Central memory CD4-positive, alpha-beta T cell (primary cell): ENCODE measurements at regions not wholly inside any gene's neighbourhood (a gene's known extent, or its start where the extent isn't known, plus 50 kb on each side); places are given as distances from the start of the nearest gene placed in this dataset.
A peak's percentile ranks its signal among the peaks of the same experiment; 100 is the strongest.
"Not testable (repeated sequence)": the region's sequence is repeated elsewhere in the genome, so short reads cannot be mapped to it uniquely, and the experiment has no call there.

Experiments used
- DNase-seq: peaks from one replicate; pipeline ENCODE4 v3.0.0; 2022

DNA sequence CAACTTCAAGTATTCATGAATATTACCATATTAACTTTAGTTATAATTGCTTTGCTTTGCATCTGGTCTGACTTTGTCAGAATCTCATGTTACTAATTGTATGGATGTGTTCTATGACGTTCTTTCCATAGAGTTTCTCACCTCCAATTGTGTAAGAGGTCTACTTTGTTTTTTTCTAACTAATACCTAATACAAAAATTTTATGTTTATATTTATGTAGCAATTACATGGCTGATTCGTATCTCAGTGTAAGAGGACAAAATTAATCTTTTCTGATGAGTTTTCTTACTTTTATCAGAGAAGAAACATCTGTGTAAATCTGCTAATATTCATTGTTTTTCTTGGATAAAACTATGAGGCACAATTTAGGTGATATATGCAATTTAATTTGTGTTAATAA lies 224.8 kb upstream of the B3GALT2 start:
- no peak for DNase-seq

DNA sequence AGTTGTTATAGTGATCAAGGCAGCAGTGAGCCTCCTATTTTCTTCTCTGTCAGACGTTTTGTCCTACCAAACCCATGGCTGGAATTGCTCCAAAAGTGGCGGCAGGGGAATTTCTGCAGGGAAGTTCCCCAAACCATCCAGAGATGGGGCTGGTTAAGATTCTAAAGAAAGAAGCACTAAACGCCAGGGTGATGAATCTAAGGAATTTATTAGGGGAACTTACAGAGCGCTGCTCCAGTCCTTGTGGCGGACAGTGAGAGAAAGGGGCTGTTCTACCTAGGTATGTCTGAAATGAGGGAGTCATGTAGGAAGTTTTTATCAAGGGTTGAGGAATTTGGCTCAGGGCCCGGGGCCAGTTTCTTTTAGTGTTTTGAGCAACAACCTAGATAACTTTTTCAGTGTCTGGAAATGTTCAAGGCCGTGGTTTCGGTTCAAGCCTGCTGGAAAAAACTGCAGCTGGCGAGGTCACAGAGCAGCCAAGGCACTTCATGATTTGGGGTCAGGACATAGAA lies 222.4 kb upstream of the B3GALT2 start:
- DNase-seq, result peak; percentile 14

DNA sequence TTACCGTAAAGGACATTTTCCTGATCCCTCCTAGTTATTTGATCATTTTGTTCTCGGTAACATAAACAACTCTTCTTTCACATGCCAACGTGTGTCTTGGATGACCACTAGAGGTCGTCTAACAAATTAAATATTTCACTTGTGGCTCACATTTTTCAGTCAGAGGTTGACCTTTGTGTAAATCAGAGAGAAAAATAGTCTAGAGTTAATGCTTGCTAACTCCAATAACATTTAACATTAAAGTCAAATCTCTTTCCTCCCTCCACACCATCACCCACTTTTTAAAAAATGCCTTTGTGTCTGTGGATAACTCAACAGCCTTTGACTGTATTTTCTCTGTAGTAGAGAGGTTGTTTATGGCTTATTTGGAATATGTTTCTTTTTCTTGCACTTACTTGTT lies 220.5 kb upstream of the B3GALT2 start:
- DNase-seq, result peak; percentile 50

- DNase-seq, result no peak
Measured at GRCh38 chr1:193404236-193404635, 217.8 kb upstream of the B3GALT2 start.

GRCh38 chr1:193402977-193403376 lies 216.6 kb upstream of the B3GALT2 start:
- DNase-seq, result no peak

DNA sequence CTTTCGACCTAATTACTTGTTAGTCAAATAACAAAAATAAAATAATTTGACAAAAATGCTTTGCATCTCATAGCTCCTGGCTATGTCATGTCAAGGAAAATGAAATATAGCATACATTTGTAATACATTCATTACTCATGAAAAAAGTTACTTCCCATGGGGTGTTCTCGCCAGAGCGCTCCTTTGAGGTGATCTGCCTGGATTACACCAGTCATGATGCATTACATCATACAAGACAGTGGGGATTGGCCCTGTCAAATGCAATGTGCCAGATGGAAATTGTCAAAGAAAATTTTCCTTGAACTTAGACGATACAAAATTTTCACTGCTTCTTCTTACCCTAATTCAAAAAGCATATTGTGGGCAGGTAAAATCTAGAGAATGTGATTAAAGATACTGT lies 215.6 kb upstream of the B3GALT2 start:
- DNase-seq, result no peak

- DNase-seq, result no peak
Measured at GRCh38 chr1:193394336-193394735, 207.9 kb upstream of the B3GALT2 start.

DNA sequence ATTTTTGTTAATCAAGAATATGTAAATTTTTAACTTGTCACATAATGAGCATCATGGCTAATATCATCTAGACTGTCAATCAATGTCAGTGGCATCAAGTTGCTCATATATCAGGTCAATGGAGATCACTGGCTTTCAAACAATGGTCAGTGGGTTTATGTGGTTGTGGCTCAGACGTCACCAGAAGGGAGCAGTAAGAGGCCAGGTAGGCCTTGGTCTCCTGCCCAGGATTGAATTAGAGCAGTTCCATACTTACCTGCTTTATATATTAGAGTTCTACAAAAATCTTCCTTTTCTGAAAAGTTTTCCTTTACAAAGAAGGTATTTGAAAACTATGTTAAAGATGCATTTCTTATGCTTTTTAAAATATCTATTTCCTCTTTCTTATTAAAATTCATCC lies 206.3 kb upstream of the B3GALT2 start:
- DNase-seq, result no peak

- DNase-seq, result no peak
Measured at GRCh38 chr1:193388683-193389082, 202.3 kb upstream of the B3GALT2 start.

GRCh38 chr1:193388165-193388564 lies 201.8 kb upstream of the B3GALT2 start:
- DNase-seq, result no peak

DNA sequence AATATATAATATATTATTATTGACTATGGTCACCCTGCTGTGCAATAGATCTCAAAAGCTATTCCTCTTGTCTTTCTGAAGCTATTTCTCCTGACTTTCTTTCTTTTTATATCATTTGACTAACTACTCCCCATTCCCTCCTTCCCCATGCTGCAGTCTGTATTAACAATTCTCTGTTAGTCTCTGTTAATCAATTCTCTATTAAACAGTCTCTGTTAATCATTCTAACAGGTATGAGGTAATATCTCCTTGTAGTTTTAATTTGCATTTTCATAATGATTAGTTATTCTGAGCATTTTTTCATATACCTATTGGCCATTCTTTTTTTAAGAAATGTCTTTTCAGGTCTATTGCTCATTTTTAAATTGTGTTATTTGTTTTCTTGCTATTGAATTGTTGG lies 201.0 kb upstream of the B3GALT2 start:
- DNase-seq, result no peak

GRCh38 chr1:193378451-193378850 lies 192.0 kb upstream of the B3GALT2 start:
- not testable (repeated sequence) for DNase-seq

- no peak for DNase-seq
Measured at GRCh38 chr1:193377472-193377871, 191.1 kb upstream of the B3GALT2 start.

DNA sequence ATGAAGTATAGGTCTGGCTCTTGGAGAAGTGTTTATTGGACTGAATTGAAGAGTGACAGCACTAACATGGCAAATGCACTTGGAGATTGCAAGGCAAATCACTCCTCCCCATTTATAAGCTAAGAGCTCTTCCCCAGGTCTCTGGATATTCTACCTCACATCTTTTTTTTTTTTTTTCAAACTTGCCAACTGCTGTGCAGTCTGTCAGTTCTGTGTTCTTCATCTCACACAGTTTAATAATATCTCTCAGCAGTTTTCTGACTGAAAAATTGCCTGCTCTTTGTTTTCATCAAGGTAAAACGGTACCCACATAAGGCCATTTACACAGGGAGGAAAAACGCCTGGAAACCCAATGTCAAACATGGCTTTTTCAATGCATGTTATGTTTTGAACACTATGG lies 186.1 kb upstream of the B3GALT2 start:
- DNase-seq, result no peak

DNA sequence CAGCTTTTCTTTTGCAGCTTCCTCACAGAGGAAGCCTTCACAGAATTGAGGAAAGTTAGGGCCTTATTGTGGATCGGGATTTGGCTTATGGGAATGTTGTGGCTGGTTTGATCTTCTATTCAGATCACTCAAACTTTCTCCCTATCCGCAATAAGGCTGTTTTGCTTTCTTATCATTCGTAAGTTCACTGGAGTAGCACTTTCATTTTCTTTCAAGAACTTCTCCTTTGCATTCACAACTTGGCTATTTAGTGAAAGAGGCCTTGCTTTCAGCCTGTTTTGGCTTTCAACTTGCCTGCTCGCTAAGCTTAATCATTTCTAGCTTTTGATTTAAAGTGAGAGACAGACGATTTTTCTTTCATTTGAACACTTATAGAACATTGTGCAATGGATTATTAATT lies 181.9 kb upstream of the B3GALT2 start:
- peak; percentile 6 for DNase-seq

DNA sequence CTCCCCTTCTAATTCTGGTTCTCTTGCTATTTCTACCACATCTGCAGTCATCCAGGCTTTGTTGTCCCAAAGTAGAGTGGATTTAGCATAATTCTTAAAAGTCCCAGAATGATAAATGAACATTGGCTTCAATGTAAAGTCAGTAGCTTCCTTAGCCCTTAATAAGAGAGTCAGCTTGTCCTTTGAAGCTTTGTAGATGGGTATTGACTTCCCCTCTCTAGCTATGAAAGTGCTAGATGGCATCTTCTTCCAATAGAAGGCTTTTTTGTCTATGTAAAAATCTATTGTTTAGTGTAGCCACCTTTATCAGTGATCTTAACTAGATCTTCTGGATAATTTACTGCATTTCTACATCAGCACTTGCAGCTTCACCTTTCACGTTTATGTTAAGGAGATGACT lies 181.4 kb upstream of the B3GALT2 start:
- no peak for DNase-seq

- no peak for DNase-seq
Measured at GRCh38 chr1:193366764-193367507, 180.5 kb upstream of the B3GALT2 start.

- DNase-seq, result no peak
Measured at GRCh38 chr1:193365966-193366365, 179.6 kb upstream of the B3GALT2 start.

GRCh38 chr1:193359631-193360030 lies 173.2 kb upstream of the B3GALT2 start:
- DNase-seq, result no peak

- no peak for DNase-seq
Measured at GRCh38 chr1:193358419-193358818, 172.0 kb upstream of the B3GALT2 start.

- no peak for DNase-seq
Measured at GRCh38 chr1:193356249-193356648, 169.8 kb upstream of the B3GALT2 start.

GRCh38 chr1:193355626-193356025 lies 169.2 kb upstream of the B3GALT2 start:
- DNase-seq, result no peak

GRCh38 chr1:193355178-193355577 lies 168.8 kb upstream of the B3GALT2 start:
- no peak for DNase-seq

DNA sequence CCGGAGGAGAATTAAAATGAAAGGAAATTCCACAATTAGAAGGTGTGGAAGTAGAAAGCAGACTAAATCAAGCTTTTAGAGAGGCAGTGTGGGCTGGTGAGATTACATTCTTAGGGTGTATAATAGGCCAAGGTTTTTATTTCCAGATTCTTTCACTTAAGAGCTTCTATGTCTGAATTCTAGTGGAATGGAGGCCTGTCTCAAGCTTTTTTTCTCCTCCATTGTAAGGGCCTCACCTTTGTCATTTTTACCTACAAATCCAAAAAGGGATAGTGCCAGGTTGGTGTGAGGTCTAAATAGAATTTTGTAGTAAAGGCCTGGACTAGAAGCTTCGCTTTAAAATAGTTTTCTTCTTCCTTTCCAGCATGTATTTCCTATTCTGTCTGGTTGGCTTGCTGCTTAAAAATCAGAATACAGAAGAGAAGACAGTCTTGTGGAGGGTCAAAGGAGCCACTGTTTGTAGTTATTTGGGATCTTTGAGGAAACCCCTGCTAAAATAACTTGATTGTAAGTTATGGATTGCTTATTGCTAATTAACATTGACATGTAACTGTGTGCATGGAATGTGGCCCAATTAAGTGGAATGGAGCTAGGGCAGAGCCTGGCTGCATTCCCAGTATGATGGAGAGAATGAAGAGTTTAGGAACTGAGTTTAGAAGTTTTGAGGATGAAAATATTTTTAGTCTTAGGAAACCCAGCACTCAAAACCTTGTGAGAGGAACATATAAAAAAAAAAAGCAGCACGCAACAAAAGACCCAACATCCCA lies 162.5 kb upstream of the B3GALT2 start:
- DNase-seq, result no peak
